ENCODE measurements at regions not wholly inside any gene's neighbourhood (a gene's known extent, or its start where the extent isn't known, plus 50 kb on each side); places are given as distances from the start of the nearest gene placed in this dataset.

- TF ChIP-seq POLR2A (IDR thresholded peaks at IDR 0.05): no peak
- TF ChIP-seq, protein P1, sequence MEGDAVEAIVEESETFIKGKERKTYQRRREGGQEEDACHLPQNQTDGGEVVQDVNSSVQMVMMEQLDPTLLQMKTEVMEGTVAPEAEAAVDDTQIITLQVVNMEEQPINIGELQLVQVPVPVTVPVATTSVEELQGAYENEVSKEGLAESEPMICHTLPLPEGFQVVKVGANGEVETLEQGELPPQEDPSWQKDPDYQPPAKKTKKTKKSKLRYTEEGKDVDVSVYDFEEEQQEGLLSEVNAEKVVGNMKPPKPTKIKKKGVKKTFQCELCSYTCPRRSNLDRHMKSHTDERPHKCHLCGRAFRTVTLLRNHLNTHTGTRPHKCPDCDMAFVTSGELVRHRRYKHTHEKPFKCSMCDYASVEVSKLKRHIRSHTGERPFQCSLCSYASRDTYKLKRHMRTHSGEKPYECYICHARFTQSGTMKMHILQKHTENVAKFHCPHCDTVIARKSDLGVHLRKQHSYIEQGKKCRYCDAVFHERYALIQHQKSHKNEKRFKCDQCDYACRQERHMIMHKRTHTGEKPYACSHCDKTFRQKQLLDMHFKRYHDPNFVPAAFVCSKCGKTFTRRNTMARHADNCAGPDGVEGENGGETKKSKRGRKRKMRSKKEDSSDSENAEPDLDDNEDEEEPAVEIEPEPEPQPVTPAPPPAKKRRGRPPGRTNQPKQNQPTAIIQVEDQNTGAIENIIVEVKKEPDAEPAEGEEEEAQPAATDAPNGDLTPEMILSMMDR (IDR thresholded peaks at IDR 0.05 in 4 of 5, conservative IDR thresholded peaks at IDR 0.05 in 1 of 5): no peak
Observed at GRCh38 chr2:120514521-120514920, 168.6 kb downstream of the INHBB start.
